NCI-H1436 (cell line): ENCODE measurements at regions not wholly inside any gene's neighbourhood (a gene's known extent, or its start where the extent isn't known, plus 50 kb on each side); places are given as distances from the start of the nearest gene placed in this dataset.
A peak's percentile ranks its signal among the peaks of the same experiment; 100 is the strongest.

ENCODE experiments used
- DNase-seq: peaks from one replicate; lab custom pipeline; 2025; lab: John Stamatoyannopoulos, UW

GRCh38 chr9:103919605-103920209 is 174.4 kb upstream of the SMC2 start:
- DNase-seq = no peak

GRCh38 chr9:103928442-103928841 is 165.7 kb upstream of the SMC2 start:
- DNase-seq = no peak

- DNase-seq = no peak
Measured at GRCh38 chr9:103941104-103941503, 153.0 kb upstream of the SMC2 start.

GRCh38 chr9:103942200-103942599 is 151.9 kb upstream of the SMC2 start:
- DNase-seq = no peak

DNA sequence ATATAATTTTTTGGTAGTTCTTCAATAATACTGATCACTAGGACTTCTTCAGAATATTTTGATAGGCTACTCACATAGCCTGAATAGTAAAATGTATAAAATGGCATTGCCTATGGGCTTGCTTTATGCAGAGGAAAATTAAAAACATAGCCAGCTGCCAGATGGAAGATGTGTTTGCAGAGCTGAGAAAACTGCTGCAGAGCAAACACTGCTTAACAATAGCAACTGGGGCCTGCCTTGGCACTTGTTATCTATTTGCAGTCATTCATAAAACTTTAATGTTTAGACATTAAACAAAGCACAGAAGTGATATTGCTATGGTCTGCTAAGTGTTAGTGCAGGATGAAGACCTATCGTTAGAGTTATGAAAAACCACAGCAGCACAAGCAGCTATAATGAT is 151.5 kb upstream of the SMC2 start:
- DNase-seq = peak; percentile 70

- no peak for DNase-seq
Measured at GRCh38 chr9:103949096-103949495, 145.0 kb upstream of the SMC2 start.

- no peak for DNase-seq
Measured at GRCh38 chr9:103977163-103977562, 116.9 kb upstream of the SMC2 start.

DNA sequence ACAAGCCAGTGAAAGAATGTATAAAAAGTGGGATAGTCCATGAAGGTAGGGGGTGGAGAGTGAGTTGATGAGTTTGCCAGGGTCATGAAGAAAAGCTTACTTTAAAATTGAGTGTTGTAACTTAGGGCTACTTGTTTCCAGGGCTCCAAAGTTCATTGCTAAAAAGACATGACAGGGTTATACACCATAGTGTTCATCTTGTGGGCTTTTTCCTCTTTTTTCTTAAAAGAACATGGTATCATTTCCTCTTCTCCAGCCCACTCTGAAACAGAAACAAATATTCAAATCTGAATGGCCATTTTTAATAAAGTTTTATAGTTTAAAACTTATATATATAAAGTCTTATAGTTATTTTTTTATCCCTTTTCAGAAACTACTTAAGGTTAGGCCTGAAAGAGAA is 115.7 kb upstream of the SMC2 start:
- no peak for DNase-seq

DNA sequence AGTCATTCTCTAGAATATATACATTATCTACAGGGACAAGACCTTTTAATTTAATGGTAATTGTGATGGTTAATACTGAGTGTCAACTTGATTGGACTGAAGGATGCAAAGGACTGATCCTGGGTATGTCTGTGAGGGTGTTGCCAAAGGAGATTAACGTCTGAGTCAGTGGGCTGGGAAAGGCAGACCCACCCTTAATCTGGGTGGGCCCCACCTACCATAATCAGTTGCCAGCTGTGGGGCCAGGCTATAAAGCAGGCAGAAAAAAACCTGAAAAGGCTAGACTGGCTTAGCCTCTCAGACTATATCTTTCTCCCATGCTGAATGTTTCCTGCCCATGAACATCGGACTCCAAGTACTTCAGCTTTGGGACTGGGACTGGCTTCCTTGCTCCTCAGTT is 112.2 kb upstream of the SMC2 start:
- no peak for DNase-seq

DNA sequence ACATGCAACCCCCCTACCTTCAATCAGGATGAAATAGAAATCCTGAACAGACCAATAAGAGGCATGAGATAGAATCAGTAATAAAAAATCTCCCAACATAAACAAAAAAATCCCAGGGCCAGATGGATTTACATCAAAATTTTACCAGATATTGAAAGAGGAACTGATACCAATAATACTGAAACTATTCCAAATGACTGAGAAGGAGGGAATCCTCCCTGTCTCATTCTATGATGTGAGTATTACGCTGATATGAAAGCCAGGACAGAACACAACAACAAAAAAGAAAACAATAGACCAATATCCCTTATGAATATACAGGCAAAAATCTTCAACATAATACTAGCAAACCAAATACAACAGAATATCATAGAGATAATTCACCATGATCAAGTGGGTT is 109.0 kb upstream of the SMC2 start:
- no peak for DNase-seq

- no peak for DNase-seq
Measured at GRCh38 chr9:103988821-103989220, 105.3 kb upstream of the SMC2 start.

GRCh38 chr9:103990311-103990710 is 103.8 kb upstream of the SMC2 start:
- DNase-seq = no peak

GRCh38 chr9:103991001-103991400 is 103.1 kb upstream of the SMC2 start:
- no peak for DNase-seq

DNA sequence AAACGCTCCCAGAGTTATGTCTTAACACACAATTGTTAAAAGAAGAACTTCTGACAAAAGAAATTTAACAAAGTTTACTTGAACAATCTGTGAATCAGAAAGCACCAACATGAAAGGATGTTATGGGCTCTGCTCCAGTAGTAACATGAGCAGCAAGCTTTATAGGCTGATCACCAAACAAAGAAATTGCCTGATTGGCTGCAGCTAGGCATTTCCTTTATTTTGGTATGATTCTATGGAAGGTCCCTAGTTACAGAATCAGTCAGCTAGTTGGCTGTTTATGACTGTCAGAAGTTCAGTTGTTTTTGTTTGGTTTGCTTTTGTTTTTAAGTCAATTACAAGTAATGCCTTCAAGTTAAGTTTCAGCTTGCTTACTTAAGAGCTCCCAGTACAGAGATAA is 102.4 kb upstream of the SMC2 start:
- DNase-seq = no peak

GRCh38 chr9:103992938-103993579 is 101.0 kb upstream of the SMC2 start:
- DNase-seq = no peak

DNA sequence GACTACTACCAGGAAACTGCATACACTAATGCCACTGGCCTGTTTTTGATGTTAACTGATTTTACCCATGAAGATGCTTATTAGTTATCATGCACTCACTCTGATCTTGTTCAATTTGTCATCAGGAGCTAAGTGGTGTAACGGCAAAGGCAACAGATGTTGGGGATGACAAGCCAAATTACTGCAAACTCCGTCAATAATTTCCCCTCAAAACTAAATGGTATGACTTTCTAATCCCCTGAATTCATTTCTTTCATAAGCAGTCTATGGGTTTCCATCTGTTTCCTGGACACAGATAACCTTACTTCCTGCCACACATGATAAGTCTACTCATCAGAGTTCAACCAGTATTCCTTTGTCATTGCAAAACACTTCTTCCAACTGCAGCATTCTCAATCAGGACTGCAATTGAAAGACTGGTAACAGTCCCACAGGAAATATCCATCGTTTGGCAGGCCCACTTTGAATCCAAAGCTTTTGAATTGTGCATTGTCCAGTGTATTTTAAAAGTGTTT is 96.2 kb upstream of the SMC2 start:
- no peak for DNase-seq

GRCh38 chr9:103999375-104000062 is 94.6 kb upstream of the SMC2 start:
- no peak for DNase-seq

GRCh38 chr9:104009826-104010225 is 84.3 kb upstream of the SMC2 start:
- DNase-seq = peak; percentile 19

DNA sequence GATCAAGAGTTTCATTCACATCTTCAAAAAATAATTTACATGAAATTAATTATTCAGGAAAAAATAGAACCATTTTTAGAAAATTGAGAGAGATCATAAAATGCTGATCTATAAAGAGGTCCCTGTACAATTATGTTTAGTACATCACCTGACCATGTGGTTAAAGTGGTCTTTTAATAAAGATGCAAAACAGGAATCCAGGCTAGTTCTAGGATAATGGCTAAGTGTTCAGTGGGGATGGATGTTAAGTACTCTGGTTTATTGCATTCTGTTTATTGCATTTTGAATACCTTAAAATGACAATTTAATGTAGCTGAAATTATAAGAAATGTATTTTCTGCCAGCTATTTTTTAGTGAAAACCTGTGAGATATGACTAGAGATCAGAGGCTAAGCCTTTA is 72.0 kb upstream of the SMC2 start:
- DNase-seq = no peak

DNA sequence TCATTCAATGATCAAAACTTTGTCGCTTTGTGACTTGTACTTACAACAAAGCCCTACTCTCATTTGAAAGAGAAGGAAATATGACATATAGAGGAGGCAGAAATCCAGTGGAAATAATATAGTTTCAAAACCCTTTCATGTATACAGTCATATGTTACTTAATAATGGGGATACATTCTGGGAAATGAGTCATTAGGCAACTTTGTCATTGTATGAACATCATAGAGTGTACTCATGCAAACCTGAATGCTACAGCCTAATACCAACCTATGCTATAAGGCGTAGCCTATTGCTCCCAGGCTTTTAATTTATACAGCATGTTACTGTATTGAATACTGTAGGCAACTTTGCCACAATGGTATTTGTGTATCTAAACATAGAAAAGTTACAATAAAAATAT is 69.0 kb upstream of the SMC2 start:
- DNase-seq = no peak

DNA sequence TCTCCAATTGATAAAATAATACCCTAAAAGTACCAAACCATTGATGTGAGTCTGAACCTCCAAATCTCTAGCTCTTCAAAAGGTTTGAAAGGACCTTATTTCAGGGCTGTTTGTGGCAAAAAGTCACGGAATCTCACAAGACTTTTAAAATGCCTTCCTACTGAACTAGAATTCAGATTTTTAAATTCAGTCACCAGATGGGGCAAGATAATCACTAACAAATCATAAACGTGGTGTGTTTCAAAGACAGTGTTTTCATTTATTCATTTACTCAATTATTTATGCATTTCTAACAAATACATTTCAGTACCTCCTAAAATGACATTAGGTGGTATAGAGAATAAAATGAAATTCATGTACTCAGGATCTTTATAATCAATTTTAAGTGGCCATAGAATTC is 68.2 kb upstream of the SMC2 start:
- no peak for DNase-seq

GRCh38 chr9:104027295-104027694 is 66.8 kb upstream of the SMC2 start:
- no peak for DNase-seq

DNA sequence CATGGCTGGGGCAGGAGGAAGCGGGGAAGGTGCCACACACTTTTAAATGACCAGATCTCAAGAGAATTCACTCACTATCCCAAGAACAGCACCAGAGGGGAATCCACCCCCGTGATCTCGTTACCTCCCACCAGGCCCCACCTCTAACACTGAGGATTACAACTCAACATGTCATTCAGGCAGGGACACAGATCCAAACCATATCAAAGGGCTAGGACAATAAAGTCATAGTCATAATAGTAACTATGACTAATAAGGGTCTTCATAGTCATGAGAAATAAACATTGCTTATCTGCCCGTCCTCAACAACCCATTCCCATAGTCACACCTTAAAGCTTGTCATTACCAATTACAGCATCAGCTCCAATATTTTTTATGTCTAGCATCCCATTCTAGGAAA is 65.3 kb upstream of the SMC2 start:
- DNase-seq = no peak
